ENCODE measurements at regions not wholly inside any gene's neighbourhood (a gene's known extent, or its start where the extent isn't known, plus 50 kb on each side); places are given as distances from the start of the nearest gene placed in this dataset.

- Histone ChIP-seq H3K4me1 (no peaks in the 10 kb centered on the region), H3K79me2 (ENCODE audit: low read depth) (no peaks in the 10 kb centered on the region), H3K36me3 (no peaks in the 10 kb centered on the region), H3K9me3 (ENCODE audit: low read depth) (peaks cover 17% of the 10 kb centered on the region), H3K9ac (no peak overlapping the region), H3K4me3 (no peak overlapping the region), H3K27me3 (no peaks in the 10 kb centered on the region), H3K27ac (no peak overlapping the region), H2AFZ (replicated peaks) (no peak overlapping the region), H3K4me2 (no peak overlapping the region), H3F3A (ENCODE audit: low read depth) (no peaks in the 10 kb centered on the region), H4K20me1 (ENCODE audit: low read depth) (no peaks in the 10 kb centered on the region)
- TF ChIP-seq CTCF (IDR thresholded peaks at IDR 0.05) = no peak
- TF ChIP-seq EZH2 (IDR thresholded peaks at IDR 0.05) = no peak
- no peak for TF ChIP-seq EZH2phosphoT487 (IDR thresholded peaks at IDR 0.05)
- H3K36me3 Mint-ChIP-seq = no peaks in the 10 kb centered on the region
- H3K27me3 Mint-ChIP-seq (ENCODE audit: insufficient read depth, low read depth) = peaks cover 15% of the 10 kb centered on the region
- H3K27ac Mint-ChIP-seq = no peak overlapping the region
- H3K9me3 Mint-ChIP-seq = peaks cover 8% of the 10 kb centered on the region
- no peaks in the 10 kb centered on the region for H3K4me1 Mint-ChIP-seq
- DNase-seq (ENCODE audit: low spot score) = no peak
- H3K4me3 Mint-ChIP-seq = no peak overlapping the region
Measured at GRCh38 chr1:29603622-29604021, 367.3 kb downstream of the PTPRU start.

DNA sequence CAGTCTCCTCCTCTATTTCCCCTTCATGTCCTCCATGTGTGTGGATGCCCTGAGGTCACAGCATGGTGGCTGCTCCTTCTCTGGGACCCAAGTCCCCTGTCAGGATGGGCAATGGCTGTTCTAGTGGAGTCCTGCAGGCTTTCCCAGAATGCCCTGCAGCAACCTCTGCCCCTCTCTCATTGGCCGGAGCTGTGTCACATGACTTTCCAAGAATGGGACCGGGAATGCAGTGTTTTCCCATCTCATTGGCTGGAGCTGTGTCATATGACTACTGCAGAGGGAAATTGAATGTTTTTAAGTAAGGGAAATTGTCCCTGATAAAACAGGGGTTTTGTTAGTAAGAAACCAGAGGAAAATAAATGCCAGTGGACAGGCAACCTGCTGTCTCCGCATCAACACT is 365.9 kb downstream of the PTPRU start:
- Histone ChIP-seq H3K79me2 (ENCODE audit: low read depth) (no peaks in the 10 kb centered on the region), H3K27me3 (no peaks in the 10 kb centered on the region), H2AFZ (replicated peaks) (no peak overlapping the region), H4K20me1 (ENCODE audit: low read depth) (no peaks in the 10 kb centered on the region), H3F3A (ENCODE audit: low read depth) (no peaks in the 10 kb centered on the region), H3K27ac (no peak overlapping the region), H3K4me1 (no peaks in the 10 kb centered on the region), H3K4me2 (no peak overlapping the region), H3K9ac (no peak overlapping the region), H3K36me3 (no peaks in the 10 kb centered on the region), H3K4me3 (no peak overlapping the region), H3K9me3 (ENCODE audit: low read depth) (peaks cover 5% of the 10 kb centered on the region)
- H3K4me1 Mint-ChIP-seq = no peaks in the 10 kb centered on the region
- no peak overlapping the region for H3K27ac Mint-ChIP-seq
- no peak for TF ChIP-seq CTCF (IDR thresholded peaks at IDR 0.05)
- TF ChIP-seq EZH2phosphoT487 (IDR thresholded peaks at IDR 0.05) = no peak
- no peak for TF ChIP-seq EZH2 (IDR thresholded peaks at IDR 0.05)
- peaks cover 19% of the 10 kb centered on the region for H3K27me3 Mint-ChIP-seq (ENCODE audit: insufficient read depth, low read depth)
- no peak for DNase-seq (ENCODE audit: low spot score)
- H3K4me3 Mint-ChIP-seq = no peak overlapping the region
- peaks cover 2% of the 10 kb centered on the region for H3K9me3 Mint-ChIP-seq
- no peaks in the 10 kb centered on the region for H3K36me3 Mint-ChIP-seq

DNA sequence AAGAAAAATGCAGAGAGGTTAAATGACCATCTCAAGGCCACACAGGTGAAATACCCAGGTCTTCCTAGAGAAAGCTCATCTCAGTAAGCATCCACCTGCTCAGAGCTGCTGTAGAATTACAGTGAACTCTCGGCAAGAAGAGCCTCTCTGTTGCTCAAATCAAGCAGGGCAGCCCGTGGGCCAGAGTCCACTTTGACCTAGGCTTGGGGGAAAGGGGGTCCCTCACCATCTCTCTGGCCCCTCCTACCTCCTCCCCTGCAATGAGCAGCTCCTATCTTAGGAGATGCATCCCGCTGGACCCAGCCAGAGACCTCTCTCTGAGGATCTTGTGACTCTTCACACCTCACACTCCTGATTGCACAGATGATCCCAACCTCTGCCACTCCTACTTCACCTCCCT is 364.7 kb downstream of the PTPRU start:
- H3K36me3 Mint-ChIP-seq = no peaks in the 10 kb centered on the region
- H3K27ac Mint-ChIP-seq = no peak overlapping the region
- H4K20me1 ChIP-seq (ENCODE audit: low read depth) = no peaks in the 10 kb centered on the region
- H3K4me1 ChIP-seq = no peaks in the 10 kb centered on the region
- no peaks in the 10 kb centered on the region for H3F3A ChIP-seq (ENCODE audit: low read depth)
- H3K27me3 Mint-ChIP-seq (ENCODE audit: insufficient read depth, low read depth) = peaks cover 19% of the 10 kb centered on the region
- no peak overlapping the region for H2AFZ ChIP-seq (replicated peaks)
- H3K4me3 ChIP-seq = no peak overlapping the region
- no peak for DNase-seq (ENCODE audit: low spot score)
- TF ChIP-seq CTCF (IDR thresholded peaks at IDR 0.05) (no peak), EZH2phosphoT487 (IDR thresholded peaks at IDR 0.05) (no peak), EZH2 (IDR thresholded peaks at IDR 0.05) (no peak)
- no peak overlapping the region for H3K27ac ChIP-seq
- no peaks in the 10 kb centered on the region for H3K27me3 ChIP-seq
- H3K36me3 ChIP-seq = no peaks in the 10 kb centered on the region
- no peak overlapping the region for H3K4me2 ChIP-seq
- H3K9ac ChIP-seq = no peak overlapping the region
- no peak overlapping the region for H3K4me3 Mint-ChIP-seq
- no peaks in the 10 kb centered on the region for H3K79me2 ChIP-seq (ENCODE audit: low read depth)
- peaks cover 2% of the 10 kb centered on the region for H3K9me3 Mint-ChIP-seq
- no peaks in the 10 kb centered on the region for H3K4me1 Mint-ChIP-seq
- no peaks in the 10 kb centered on the region for H3K9me3 ChIP-seq (ENCODE audit: low read depth)

- DNase-seq (ENCODE audit: low spot score) = no peak
- Histone ChIP-seq H3F3A (ENCODE audit: low read depth) (no peaks in the 10 kb centered on the region), H3K27me3 (no peaks in the 10 kb centered on the region), H3K9me3 (ENCODE audit: low read depth) (no peaks in the 10 kb centered on the region), H2AFZ (replicated peaks) (no peak overlapping the region), H3K4me2 (no peak overlapping the region), H3K79me2 (ENCODE audit: low read depth) (no peaks in the 10 kb centered on the region), H3K4me1 (no peaks in the 10 kb centered on the region), H3K27ac (no peak overlapping the region), H3K9ac (no peak overlapping the region), H3K4me3 (no peak overlapping the region), H4K20me1 (ENCODE audit: low read depth) (no peaks in the 10 kb centered on the region), H3K36me3 (no peaks in the 10 kb centered on the region)
- H3K4me3 Mint-ChIP-seq = no peak overlapping the region
- H3K36me3 Mint-ChIP-seq = no peaks in the 10 kb centered on the region
- no peak for TF ChIP-seq CTCF (IDR thresholded peaks at IDR 0.05)
- no peak for TF ChIP-seq EZH2phosphoT487 (IDR thresholded peaks at IDR 0.05)
- TF ChIP-seq EZH2 (IDR thresholded peaks at IDR 0.05) = no peak
- H3K4me1 Mint-ChIP-seq = no peaks in the 10 kb centered on the region
- H3K27me3 Mint-ChIP-seq (ENCODE audit: insufficient read depth, low read depth) = peaks cover 19% of the 10 kb centered on the region
- H3K9me3 Mint-ChIP-seq = no peaks in the 10 kb centered on the region
- no peak overlapping the region for H3K27ac Mint-ChIP-seq
Measured at GRCh38 chr1:29599826-29600225, 363.5 kb downstream of the PTPRU start.

Data from neural progenitor cell (in vitro differentiated cells).